ENCODE measurements at regions not wholly inside any gene's neighbourhood (a gene's known extent, or its start where the extent isn't known, plus 50 kb on each side); places are given as distances from the start of the nearest gene placed in this dataset.

GRCh38 chr1:95730986-95731385, 497.0 kb downstream of the RWDD3 start:
- Histone ChIP-seq H3K27me3 (ENCODE audit: control insufficient read depth, insufficient read depth, low read length) (no peaks in the 10 kb centered on the region), H3K36me3 (ENCODE audit: control insufficient read depth, insufficient read depth, low read length) (no peaks in the 10 kb centered on the region), H3K4me3 (ENCODE audit: low read depth, low read length) (no peak overlapping the region)
- no peak for TF ChIP-seq CTCF (IDR thresholded peaks at IDR 0.05; ENCODE audit: insufficient read depth, low read length, poor library complexity, severe bottlenecking)
- DNase-seq (ENCODE audit: low read depth) = no peak

DNA sequence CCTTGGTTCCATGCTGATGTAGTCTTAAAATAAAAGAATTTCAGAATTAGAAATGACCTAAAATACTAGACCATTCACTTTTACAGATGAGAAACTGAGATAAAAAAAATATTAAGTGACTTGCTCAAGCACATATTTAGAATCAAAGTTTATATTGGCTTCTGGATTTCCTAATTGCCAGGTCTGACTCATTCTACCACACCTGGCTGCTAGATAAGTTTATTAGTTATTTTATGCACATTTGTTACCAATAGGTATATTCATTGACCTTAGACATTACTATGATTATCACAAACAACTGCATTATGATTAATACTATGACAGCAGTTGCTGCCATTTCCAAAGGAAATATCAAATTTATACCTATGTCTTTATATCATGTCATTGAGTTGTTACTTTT, 497.5 kb downstream of the RWDD3 start:
- no peak for TF ChIP-seq CTCF (IDR thresholded peaks at IDR 0.05; ENCODE audit: insufficient read depth, low read length, poor library complexity, severe bottlenecking)
- H3K27me3 ChIP-seq (ENCODE audit: control insufficient read depth, insufficient read depth, low read length) = no peaks in the 10 kb centered on the region
- no peaks in the 10 kb centered on the region for H3K36me3 ChIP-seq (ENCODE audit: control insufficient read depth, insufficient read depth, low read length)
- no peak overlapping the region for H3K4me3 ChIP-seq (ENCODE audit: low read depth, low read length)
- no peak for DNase-seq (ENCODE audit: low read depth)

DNA sequence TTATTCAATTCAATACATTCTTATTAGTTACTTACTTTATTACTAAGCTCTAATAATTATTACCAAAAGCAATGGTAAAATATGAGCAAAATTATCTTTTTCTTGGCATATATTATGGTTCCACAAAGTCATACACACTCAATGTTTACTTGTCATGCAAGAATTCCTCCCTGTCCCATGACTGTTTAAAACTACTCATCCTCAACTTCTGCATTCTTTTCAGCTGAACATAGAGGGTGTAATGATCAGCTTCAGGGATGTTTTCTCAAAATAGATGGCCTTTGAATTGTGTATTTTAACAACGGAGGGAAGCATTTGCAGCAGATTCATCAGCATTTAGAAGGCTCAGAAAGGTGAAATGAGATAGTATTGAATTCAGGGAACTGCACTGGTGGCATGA, 499.0 kb downstream of the RWDD3 start:
- H3K36me3 ChIP-seq (ENCODE audit: control insufficient read depth, insufficient read depth, low read length) = no peaks in the 10 kb centered on the region
- TF ChIP-seq CTCF (IDR thresholded peaks at IDR 0.05; ENCODE audit: insufficient read depth, low read length, poor library complexity, severe bottlenecking) = no peak
- DNase-seq (ENCODE audit: low read depth) = no peak
- no peak overlapping the region for H3K4me3 ChIP-seq (ENCODE audit: low read depth, low read length)
- H3K27me3 ChIP-seq (ENCODE audit: control insufficient read depth, insufficient read depth, low read length) = no peaks in the 10 kb centered on the region

- Histone ChIP-seq H3K27me3 (ENCODE audit: control insufficient read depth, insufficient read depth, low read length) (no peaks in the 10 kb centered on the region), H3K4me3 (ENCODE audit: low read depth, low read length) (no peak overlapping the region), H3K36me3 (ENCODE audit: control insufficient read depth, insufficient read depth, low read length) (no peaks in the 10 kb centered on the region)
- no peak for TF ChIP-seq CTCF (IDR thresholded peaks at IDR 0.05; ENCODE audit: insufficient read depth, low read length, poor library complexity, severe bottlenecking)
- no peak for DNase-seq (ENCODE audit: low read depth)
Observed at GRCh38 chr1:95733671-95734070, 499.7 kb downstream of the RWDD3 start.

- no peak for TF ChIP-seq CTCF (IDR thresholded peaks at IDR 0.05; ENCODE audit: insufficient read depth, low read length, poor library complexity, severe bottlenecking)
- no peaks in the 10 kb centered on the region for H3K36me3 ChIP-seq (ENCODE audit: control insufficient read depth, insufficient read depth, low read length)
- DNase-seq (ENCODE audit: low read depth) = no peak
- H3K27me3 ChIP-seq (ENCODE audit: control insufficient read depth, insufficient read depth, low read length) = no peaks in the 10 kb centered on the region
- H3K4me3 ChIP-seq (ENCODE audit: low read depth, low read length) = no peak overlapping the region
Observed at GRCh38 chr1:95734560-95734959, 500.6 kb downstream of the RWDD3 start.

GRCh38 chr1:95742591-95743089, 508.6 kb downstream of the RWDD3 start:
- Histone ChIP-seq H3K36me3 (ENCODE audit: control insufficient read depth, insufficient read depth, low read length) (no peaks in the 10 kb centered on the region), H3K4me3 (ENCODE audit: low read depth, low read length) (no peak overlapping the region), H3K27me3 (ENCODE audit: control insufficient read depth, insufficient read depth, low read length) (no peaks in the 10 kb centered on the region)
- no peak for TF ChIP-seq CTCF (IDR thresholded peaks at IDR 0.05; ENCODE audit: insufficient read depth, low read length, poor library complexity, severe bottlenecking)
- DNase-seq (ENCODE audit: low read depth) = peak; percentile 19
